GM20000 (cell line): ENCODE measurements at regions not wholly inside any gene's neighbourhood (a gene's known extent, or its start where the extent isn't known, plus 50 kb on each side); places are given as distances from the start of the nearest gene placed in this dataset.

ENCODE experiments used
- DNase-seq: peaks from one replicate; pipeline ENCODE4 v3.0.0; 2012; ENCODE audit warnings: low spot score
- CTCF ChIP-seq: IDR thresholded peaks from 2 replicates; pipeline ENCODE4 v1.5.1; 2012; ENCODE audit warnings: mild to moderate bottlenecking, control low read depth; ENCODE audit errors: extremely low read depth, missing control alignments

GRCh38 chr7:96949766-96950165 lies 55.6 kb upstream of the DLX6 start:
- DNase-seq, result no peak
- TF ChIP-seq CTCF, result no peak

GRCh38 chr7:96952974-96953391 lies 52.4 kb upstream of the DLX6 start:
- DNase-seq, result no peak
- no peak for TF ChIP-seq CTCF

GRCh38 chr7:96953676-96954513 lies 51.5 kb upstream of the DLX6 start:
- no peak for DNase-seq
- no peak for TF ChIP-seq CTCF
